ENCODE measurements at regions not wholly inside any gene's neighbourhood (a gene's known extent, or its start where the extent isn't known, plus 50 kb on each side); places are given as distances from the start of the nearest gene placed in this dataset.

DNA sequence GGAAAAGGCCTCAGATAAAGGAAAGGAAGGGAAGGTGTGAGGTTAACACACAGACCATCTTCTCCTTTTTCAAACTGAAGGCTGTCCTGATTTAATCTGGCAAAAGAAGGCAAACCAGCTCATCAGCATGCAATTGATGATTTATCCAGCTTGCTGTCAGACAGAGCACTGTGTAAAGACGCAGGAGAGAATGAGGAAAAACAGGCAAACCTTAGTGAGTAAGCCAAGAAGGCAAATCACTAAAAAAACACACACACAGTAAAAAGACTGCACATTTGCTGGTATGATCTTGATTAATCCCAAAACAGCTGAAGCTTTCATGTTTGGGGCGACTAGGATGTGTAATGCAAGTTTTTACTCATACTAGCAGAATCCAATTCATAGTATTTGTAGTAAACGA, 65.8 kb upstream of the SKAP2 start:
- Histone ChIP-seq H3K27me3 (no peaks in the 10 kb centered on the region), H3K4me3 (no peak overlapping the region), H3K9me3 (no peaks in the 10 kb centered on the region), H3K27ac (no peak overlapping the region), H3K4me1 (no peaks in the 10 kb centered on the region), H3K36me3 (no peaks in the 10 kb centered on the region)
- intact Hi-C loops (cut with DNase I; ENCODE audit: low total_unique reads): no loop called here
- in situ Hi-C loops (cut with MboI; ENCODE audit: low sequenced_read_pairs in 4 of 4): no loop called here
- ATAC-seq (no peak), DNase-seq (no peak)
- TF ChIP-seq POLR2A (IDR thresholded peaks at IDR 0.05): no peak
- TF ChIP-seq, protein P1, sequence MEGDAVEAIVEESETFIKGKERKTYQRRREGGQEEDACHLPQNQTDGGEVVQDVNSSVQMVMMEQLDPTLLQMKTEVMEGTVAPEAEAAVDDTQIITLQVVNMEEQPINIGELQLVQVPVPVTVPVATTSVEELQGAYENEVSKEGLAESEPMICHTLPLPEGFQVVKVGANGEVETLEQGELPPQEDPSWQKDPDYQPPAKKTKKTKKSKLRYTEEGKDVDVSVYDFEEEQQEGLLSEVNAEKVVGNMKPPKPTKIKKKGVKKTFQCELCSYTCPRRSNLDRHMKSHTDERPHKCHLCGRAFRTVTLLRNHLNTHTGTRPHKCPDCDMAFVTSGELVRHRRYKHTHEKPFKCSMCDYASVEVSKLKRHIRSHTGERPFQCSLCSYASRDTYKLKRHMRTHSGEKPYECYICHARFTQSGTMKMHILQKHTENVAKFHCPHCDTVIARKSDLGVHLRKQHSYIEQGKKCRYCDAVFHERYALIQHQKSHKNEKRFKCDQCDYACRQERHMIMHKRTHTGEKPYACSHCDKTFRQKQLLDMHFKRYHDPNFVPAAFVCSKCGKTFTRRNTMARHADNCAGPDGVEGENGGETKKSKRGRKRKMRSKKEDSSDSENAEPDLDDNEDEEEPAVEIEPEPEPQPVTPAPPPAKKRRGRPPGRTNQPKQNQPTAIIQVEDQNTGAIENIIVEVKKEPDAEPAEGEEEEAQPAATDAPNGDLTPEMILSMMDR (IDR thresholded peaks at IDR 0.05 in 4 of 5, conservative IDR thresholded peaks at IDR 0.05 in 1 of 5): no peak

DNA sequence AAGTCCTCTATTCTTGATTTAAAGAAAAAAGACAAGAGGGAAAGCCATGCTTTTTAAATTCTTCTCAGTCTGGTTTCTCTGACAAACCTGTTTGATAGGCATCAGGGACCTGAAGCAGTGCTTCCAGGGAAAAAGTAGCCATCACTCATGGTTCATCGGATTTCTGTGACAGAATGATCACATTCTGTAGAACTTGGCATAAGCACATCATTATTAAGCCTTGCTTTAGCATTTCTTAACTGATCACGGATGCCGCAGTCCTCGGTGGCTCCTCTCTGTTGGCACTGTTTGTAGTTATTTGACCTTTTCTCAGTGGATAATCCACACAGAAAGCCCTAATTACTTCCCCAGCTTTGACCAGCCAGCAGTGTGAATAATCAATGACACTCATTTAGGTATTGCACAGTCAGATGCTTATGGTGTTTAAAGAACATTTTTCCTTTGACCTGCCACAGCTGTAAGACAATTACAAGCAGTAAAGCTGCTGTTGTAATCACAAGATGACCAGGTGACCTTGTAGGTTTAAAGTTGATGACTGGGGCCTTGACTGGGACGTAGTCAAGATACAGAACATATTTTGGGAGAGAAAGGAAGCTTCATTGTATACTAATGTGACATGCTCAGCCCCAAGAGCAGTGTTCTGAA, 64.4 kb upstream of the SKAP2 start:
- DNase-seq (no peak), ATAC-seq (no peak)
- H3K36me3 ChIP-seq: no peaks in the 10 kb centered on the region
- intact Hi-C loops (cut with DNase I; ENCODE audit: low total_unique reads) (no loop called here), in situ Hi-C loops (cut with MboI; ENCODE audit: low sequenced_read_pairs in 4 of 4) (no loop called here)
- TF ChIP-seq POLR2A (IDR thresholded peaks at IDR 0.05): no peak
- TF ChIP-seq, protein P1 (IDR thresholded peaks at IDR 0.05 in 4 of 5, conservative IDR thresholded peaks at IDR 0.05 in 1 of 5): no peak
- H3K27me3 ChIP-seq: no peaks in the 10 kb centered on the region
- no peak overlapping the region for H3K27ac ChIP-seq
- H3K9me3 ChIP-seq: no peaks in the 10 kb centered on the region
- no peak overlapping the region for H3K4me3 ChIP-seq
- no peaks in the 10 kb centered on the region for H3K4me1 ChIP-seq

DNA sequence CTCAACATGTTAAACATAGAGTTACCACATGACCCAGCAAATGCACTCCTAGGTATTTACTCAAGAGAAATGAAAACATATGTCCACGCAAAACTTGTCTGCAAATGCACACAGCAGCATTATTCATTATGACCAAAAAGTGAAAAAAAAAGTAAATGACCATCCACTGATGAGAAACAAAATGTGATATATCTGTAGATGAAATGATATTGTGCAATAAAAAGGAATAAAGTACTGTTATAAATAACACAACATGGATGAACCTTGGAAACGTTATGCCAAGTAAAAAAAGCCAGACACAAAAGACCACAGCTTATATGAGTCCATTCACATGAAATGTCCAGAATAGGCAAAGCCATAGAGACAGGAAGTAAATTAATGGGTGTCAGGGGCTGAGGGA, 61.4 kb upstream of the SKAP2 start:
- no peak overlapping the region for H3K4me3 ChIP-seq
- no peaks in the 10 kb centered on the region for H3K27me3 ChIP-seq
- no peak for ATAC-seq
- H3K36me3 ChIP-seq: no peaks in the 10 kb centered on the region
- no peak for TF ChIP-seq POLR2A (IDR thresholded peaks at IDR 0.05)
- TF ChIP-seq, protein P1 (IDR thresholded peaks at IDR 0.05 in 4 of 5, conservative IDR thresholded peaks at IDR 0.05 in 1 of 5): no peak
- no peaks in the 10 kb centered on the region for H3K4me1 ChIP-seq
- intact Hi-C loops (cut with DNase I; ENCODE audit: low total_unique reads): no loop called here
- no peak overlapping the region for H3K27ac ChIP-seq
- no peaks in the 10 kb centered on the region for H3K9me3 ChIP-seq
- DNase-seq: no peak
- in situ Hi-C loops (cut with MboI; ENCODE audit: low sequenced_read_pairs in 4 of 4): no loop called here

DNA sequence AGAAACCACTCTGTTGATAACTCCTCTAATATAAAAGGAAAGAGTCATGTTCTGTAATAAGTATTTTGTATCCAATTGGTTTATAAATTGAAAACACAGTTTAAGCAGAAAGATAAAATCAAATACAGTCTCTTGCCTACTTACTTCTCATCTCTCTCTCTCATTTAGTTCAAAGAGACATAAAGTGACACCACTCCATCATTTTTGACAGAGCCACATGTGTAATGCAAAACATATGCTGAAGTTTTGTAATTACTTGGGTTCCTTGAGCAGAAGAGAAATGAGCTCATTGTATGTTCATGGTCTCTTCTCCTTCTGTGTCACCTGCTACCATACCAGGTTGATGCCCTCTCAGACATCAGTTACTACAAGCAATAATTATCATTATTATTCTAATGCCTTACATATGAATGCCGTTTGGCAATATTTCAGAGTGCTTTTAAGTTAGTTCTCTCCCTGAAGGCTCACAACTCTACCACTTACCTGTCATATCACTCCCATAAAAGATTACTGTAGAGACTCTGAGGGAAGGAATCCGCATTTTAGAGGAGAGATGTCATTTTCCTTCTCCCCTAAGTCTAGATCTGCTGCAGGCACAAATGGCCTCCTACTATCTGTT, 59.9 kb upstream of the SKAP2 start:
- TF ChIP-seq, protein P1 (IDR thresholded peaks at IDR 0.05 in 4 of 5, conservative IDR thresholded peaks at IDR 0.05 in 1 of 5): no peak
- TF ChIP-seq POLR2A (IDR thresholded peaks at IDR 0.05): no peak
- Histone ChIP-seq H3K9me3 (no peaks in the 10 kb centered on the region), H3K4me1 (no peaks in the 10 kb centered on the region), H3K4me3 (no peak overlapping the region), H3K27me3 (no peaks in the 10 kb centered on the region), H3K36me3 (no peaks in the 10 kb centered on the region), H3K27ac (no peak overlapping the region)
- ATAC-seq: no peak
- in situ Hi-C loops (cut with MboI; ENCODE audit: low sequenced_read_pairs in 4 of 4): no loop called here
- no peak for DNase-seq
- intact Hi-C loops (cut with DNase I; ENCODE audit: low total_unique reads): no loop called here
